ENCODE measurements at regions not wholly inside any gene's neighbourhood (a gene's known extent, or its start where the extent isn't known, plus 50 kb on each side); places are given as distances from the start of the nearest gene placed in this dataset.
"Not testable (repeated sequence)": the region's sequence is repeated elsewhere in the genome, so short reads cannot be mapped to it uniquely, and the experiment has no call there.

GRCh38 chr5:99247346-99247745, 318.5 kb upstream of the CHD1 start:
- no peak overlapping the region for H3K4me3 Mint-ChIP-seq

DNA sequence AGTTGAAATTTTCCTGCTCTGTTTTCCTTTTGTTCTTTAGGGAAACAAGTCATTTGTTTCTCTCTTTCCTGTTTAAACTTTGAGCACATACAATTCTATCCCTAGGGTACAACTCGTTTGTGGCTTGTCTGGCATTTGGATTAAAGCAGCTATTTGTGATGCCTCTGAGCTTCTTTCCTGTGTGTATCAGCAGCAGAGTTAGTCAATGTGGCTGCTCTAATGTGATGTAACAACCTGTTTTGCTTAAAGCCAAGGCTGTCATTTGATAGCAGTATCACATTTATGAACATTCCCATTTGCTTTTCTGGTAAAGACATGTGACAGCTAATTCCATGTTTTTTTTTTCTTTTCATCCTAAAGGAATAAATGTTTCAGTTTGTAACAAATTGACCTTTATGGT, 314.3 kb upstream of the CHD1 start:
- no peak for DNase-seq
- H3K27me3 Mint-ChIP-seq = no peaks in the 10 kb centered on the region
- no peak overlapping the region for H3K4me3 Mint-ChIP-seq
- no peaks in the 10 kb centered on the region for H3K4me1 Mint-ChIP-seq
- H3K27ac Mint-ChIP-seq = no peak overlapping the region
- no peaks in the 10 kb centered on the region for H3K36me3 Mint-ChIP-seq
- no peaks in the 10 kb centered on the region for H3K9me3 Mint-ChIP-seq

More at GRCh38 chr5:99247346-99247745, 318.5 kb upstream of the CHD1 start:
- Mint-ChIP-seq H3K9me3 (peaks cover 1% of the 10 kb centered on the region), H3K27me3 (no peaks in the 10 kb centered on the region), H3K27ac (no peak overlapping the region), H3K36me3 (no peaks in the 10 kb centered on the region), H3K4me1 (no peaks in the 10 kb centered on the region)
- no peak for DNase-seq

DNA sequence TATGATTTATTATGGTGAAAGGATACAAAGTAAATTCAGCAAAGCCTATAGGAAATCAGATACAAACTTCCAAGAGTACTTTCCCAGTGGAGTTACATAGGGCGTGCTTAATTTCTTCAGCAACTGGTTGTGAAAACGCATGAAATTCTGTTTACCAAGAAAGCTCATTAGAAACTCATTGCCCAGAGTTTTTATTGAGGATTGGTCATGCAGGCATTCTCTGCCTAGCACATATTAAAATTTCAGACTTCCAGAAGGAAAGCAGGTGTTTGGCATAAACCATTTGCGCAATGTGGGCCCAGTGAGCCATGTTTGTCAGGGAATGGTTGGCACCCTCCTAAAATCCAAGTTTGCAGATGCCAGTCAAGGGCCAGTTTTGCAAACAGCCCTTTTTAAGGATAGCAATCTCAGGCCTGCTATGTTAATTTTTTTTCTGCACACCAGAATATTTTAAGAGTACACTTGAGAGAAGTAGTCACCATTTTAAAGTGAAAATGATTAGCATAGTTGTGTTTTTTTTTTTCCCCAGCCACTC, 311.1 kb upstream of the CHD1 start:
- Mint-ChIP-seq H3K36me3 (no peaks in the 10 kb centered on the region), H3K4me1 (no peaks in the 10 kb centered on the region), H3K9me3 (peaks cover 2% of the 10 kb centered on the region), H3K27me3 (no peaks in the 10 kb centered on the region), H3K27ac (no peak overlapping the region), H3K4me3 (no peak overlapping the region)
- no peak for DNase-seq

DNA sequence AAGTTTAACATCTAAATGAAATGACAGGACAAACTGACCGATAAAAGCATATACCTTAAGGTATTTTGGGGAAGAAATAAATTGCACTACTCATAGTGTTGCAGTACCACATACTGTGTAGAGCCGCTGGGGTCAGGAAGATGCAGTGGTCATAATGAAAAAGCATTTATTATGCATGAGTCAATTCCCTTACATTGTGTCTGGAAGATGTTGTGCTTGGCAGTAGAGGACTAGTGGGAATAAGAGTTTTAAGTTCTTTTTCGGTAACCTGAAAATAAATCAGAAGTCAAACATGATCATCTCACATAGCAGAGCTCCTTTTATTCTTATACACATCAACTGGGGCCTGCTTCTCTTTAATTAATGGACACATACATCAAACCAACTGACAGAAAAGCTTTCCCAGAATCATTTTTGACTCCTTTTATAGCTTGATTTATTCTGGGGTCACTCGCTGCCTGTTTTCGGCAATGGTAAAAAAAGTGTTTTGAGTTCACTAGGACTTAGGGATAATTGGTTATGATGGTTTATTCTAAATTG, 262.5 kb upstream of the CHD1 start:
- no peaks in the 10 kb centered on the region for H3K36me3 Mint-ChIP-seq
- no peak overlapping the region for H3K4me3 Mint-ChIP-seq
- no peak overlapping the region for H3K27ac Mint-ChIP-seq
- no peaks in the 10 kb centered on the region for H3K9me3 Mint-ChIP-seq
- H3K4me1 Mint-ChIP-seq = no peaks in the 10 kb centered on the region
- no peak for DNase-seq
- H3K27me3 Mint-ChIP-seq = no peaks in the 10 kb centered on the region

- H3K4me1 Mint-ChIP-seq = no peaks in the 10 kb centered on the region
- no peak overlapping the region for H3K27ac Mint-ChIP-seq
- H3K27me3 Mint-ChIP-seq = no peaks in the 10 kb centered on the region
- DNase-seq = no peak
- H3K36me3 Mint-ChIP-seq = no peaks in the 10 kb centered on the region
- H3K4me3 Mint-ChIP-seq = no peak overlapping the region
- no peaks in the 10 kb centered on the region for H3K9me3 Mint-ChIP-seq
These were observed 258.8 kb upstream of the CHD1 start for GRCh38 chr5:99187611-99188010.

DNA sequence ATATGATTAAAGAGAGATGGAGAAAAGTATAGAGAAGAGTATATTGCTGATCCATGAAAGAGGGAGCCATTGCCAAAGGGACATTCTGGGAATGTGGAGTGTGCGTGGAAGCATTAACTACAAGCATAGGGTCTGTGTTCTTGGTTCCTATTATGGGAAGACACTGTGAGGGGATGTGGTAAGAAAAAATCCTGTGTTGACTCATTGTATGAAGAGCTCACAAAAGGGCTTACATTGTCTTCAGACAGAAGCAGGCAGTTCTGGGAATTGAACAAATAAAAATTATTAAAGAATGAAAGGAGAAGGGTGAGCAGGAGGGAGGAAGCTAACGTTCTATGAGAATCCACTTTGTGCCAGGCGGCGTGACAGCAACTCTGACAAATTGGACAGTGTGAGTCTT, 250.4 kb upstream of the CHD1 start:
- Mint-ChIP-seq H3K36me3 (no peaks in the 10 kb centered on the region), H3K4me3 (no peak overlapping the region)

GRCh38 chr5:99177796-99178195, 249.0 kb upstream of the CHD1 start:
- Mint-ChIP-seq H3K9me3 (no peaks in the 10 kb centered on the region), H3K36me3 (no peaks in the 10 kb centered on the region), H3K27me3 (no peaks in the 10 kb centered on the region), H3K4me3 (no peak overlapping the region), H3K4me1 (no peaks in the 10 kb centered on the region), H3K27ac (no peak overlapping the region)
- no peak for DNase-seq

More for the DNA sequence above, 250.4 kb upstream of the CHD1 start:
- H3K9me3 Mint-ChIP-seq = no peaks in the 10 kb centered on the region
- no peak for DNase-seq
- H3K27me3 Mint-ChIP-seq = no peaks in the 10 kb centered on the region
- no peaks in the 10 kb centered on the region for H3K4me1 Mint-ChIP-seq
- no peak overlapping the region for H3K27ac Mint-ChIP-seq

GRCh38 chr5:99176186-99176585, 247.4 kb upstream of the CHD1 start:
- Mint-ChIP-seq H3K4me1 (no peaks in the 10 kb centered on the region), H3K4me3 (no peak overlapping the region), H3K27me3 (no peaks in the 10 kb centered on the region), H3K9me3 (no peaks in the 10 kb centered on the region), H3K27ac (no peak overlapping the region), H3K36me3 (no peaks in the 10 kb centered on the region)
- DNase-seq = no peak

DNA sequence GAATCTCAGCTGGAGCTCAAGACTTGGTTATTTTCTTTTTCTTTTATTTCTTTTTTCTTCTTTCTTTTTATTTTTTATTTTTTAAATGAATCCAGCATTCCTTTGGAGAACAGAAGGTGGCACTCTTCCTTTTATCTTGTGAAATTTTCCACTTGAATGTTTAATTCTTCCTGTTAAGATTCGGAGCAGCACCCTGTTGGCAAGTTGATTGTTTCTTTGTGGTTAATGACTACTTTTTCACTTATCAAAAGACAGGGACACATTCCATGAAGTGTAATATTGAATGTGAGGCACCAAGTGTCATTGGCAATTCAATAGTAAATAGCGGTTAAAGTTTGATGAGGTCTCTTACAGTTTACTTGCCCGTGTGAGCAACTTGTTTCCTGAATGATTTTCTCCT, 240.5 kb upstream of the CHD1 start:
- Mint-ChIP-seq H3K36me3 (no peaks in the 10 kb centered on the region), H3K4me3 (no peak overlapping the region), H3K27ac (no peak overlapping the region), H3K27me3 (no peaks in the 10 kb centered on the region), H3K9me3 (peaks cover 4% of the 10 kb centered on the region), H3K4me1 (no peaks in the 10 kb centered on the region)
- DNase-seq = no peak

- not testable (repeated sequence) for DNase-seq, H3K9me3 Mint-ChIP-seq, H3K4me1 Mint-ChIP-seq, H3K36me3 Mint-ChIP-seq, H3K4me3 Mint-ChIP-seq, H3K27me3 Mint-ChIP-seq, H3K27ac Mint-ChIP-seq
These were observed 232.7 kb upstream of the CHD1 start for GRCh38 chr5:99161538-99161937.

DNA sequence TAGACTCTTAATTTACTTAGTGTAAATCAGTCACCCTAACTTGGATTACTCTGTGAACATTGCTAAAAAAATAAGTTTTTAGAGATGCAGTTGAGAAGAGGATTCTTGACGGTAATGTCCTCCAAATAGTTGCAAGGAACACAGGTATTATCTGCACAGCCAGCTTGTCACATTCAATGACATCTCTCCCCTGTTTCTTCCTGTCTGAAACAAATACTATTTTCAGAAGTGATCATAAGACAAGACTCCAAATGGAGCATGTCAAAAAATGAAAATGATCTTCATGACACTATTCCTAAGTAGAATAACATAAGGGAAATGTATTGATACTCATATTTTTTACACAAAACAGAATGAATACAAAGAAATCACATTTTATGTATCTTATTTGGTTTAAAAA, 227.9 kb upstream of the CHD1 start:
- Mint-ChIP-seq H3K36me3 (no peaks in the 10 kb centered on the region), H3K9me3 (no peaks in the 10 kb centered on the region), H3K4me1 (no peaks in the 10 kb centered on the region), H3K4me3 (no peak overlapping the region), H3K27me3 (peaks cover 6% of the 10 kb centered on the region), H3K27ac (no peak overlapping the region)
- no peak for DNase-seq

GRCh38 chr5:99143283-99143795, 214.5 kb upstream of the CHD1 start:
- not testable (repeated sequence) for H3K27me3 Mint-ChIP-seq, H3K27ac Mint-ChIP-seq, H3K4me1 Mint-ChIP-seq, H3K9me3 Mint-ChIP-seq, H3K4me3 Mint-ChIP-seq, DNase-seq, H3K36me3 Mint-ChIP-seq

GRCh38 chr5:99141534-99142128, 212.8 kb upstream of the CHD1 start:
- peaks cover 10% of the 10 kb centered on the region for H3K27me3 Mint-ChIP-seq
- no peaks in the 10 kb centered on the region for H3K36me3 Mint-ChIP-seq
- H3K27ac Mint-ChIP-seq = no peak overlapping the region
- peaks cover 8% of the 10 kb centered on the region for H3K9me3 Mint-ChIP-seq
- no peaks in the 10 kb centered on the region for H3K4me1 Mint-ChIP-seq
- no peak for DNase-seq
- H3K4me3 Mint-ChIP-seq = no peak overlapping the region

DNA sequence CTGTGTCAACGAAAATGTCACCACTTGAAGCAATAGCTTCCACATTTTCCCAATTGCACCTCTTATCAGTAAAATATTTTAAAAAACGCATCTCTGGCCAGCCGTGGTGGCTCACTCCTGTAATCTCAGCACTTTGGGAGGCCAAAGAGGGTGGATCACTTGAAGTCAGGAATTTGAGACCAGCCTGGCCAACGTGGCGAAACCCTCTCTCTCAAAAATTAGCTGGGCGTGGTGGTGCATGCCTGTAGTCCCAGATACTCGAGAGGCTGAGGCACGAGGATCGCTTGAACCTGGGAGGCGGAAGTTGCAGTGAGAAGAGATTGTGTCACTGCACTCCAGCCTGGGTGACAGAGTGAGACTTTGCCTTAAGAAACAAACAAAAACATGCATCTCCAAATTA, 210.1 kb upstream of the CHD1 start:
- Mint-ChIP-seq H3K4me1 (no peaks in the 10 kb centered on the region), H3K27me3 (peaks cover 10% of the 10 kb centered on the region), H3K4me3 (no peak overlapping the region), H3K9me3 (peaks cover 5% of the 10 kb centered on the region), H3K27ac (no peak overlapping the region), H3K36me3 (no peaks in the 10 kb centered on the region)
- no peak for DNase-seq

DNA sequence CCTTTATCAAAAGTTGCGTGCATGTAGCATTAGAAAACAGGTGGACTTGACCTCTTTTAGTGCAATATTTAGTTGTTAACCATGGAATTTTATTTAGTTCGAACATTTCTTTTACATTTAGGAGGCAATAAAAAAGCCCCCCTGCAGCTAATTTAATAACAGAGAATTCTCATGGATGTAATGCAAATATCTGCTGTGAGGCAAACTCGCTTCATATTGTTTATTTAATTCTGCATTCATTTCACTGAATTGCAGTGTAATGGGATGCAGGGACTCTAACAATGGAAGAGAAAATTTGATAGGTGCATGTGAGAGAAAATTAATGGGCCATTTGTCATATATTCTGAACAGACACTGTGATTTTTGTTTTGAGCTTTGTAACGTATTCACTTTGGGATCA, 205.1 kb upstream of the CHD1 start:
- H3K4me1 Mint-ChIP-seq = no peaks in the 10 kb centered on the region
- no peak overlapping the region for H3K27ac Mint-ChIP-seq
- DNase-seq = no peak
- H3K9me3 Mint-ChIP-seq = no peaks in the 10 kb centered on the region
- H3K27me3 Mint-ChIP-seq = peaks cover 10% of the 10 kb centered on the region
- no peak overlapping the region for H3K4me3 Mint-ChIP-seq
- no peaks in the 10 kb centered on the region for H3K36me3 Mint-ChIP-seq

- Mint-ChIP-seq H3K4me3 (no peak overlapping the region), H3K27ac (no peak overlapping the region), H3K27me3 (no peaks in the 10 kb centered on the region), H3K36me3 (no peaks in the 10 kb centered on the region), H3K9me3 (no peaks in the 10 kb centered on the region), H3K4me1 (no peaks in the 10 kb centered on the region)
- DNase-seq = no peak
These were observed 201.1 kb upstream of the CHD1 start for GRCh38 chr5:99129768-99130501.

Measured in activated naive CD8-positive, alpha-beta T cell treated with anti-CD3 and anti-CD28 coated beads for 36 hours (primary cell).